ENCODE measurements at regions not wholly inside any gene's neighbourhood (a gene's known extent, or its start where the extent isn't known, plus 50 kb on each side); places are given as distances from the start of the nearest gene placed in this dataset.

DNA sequence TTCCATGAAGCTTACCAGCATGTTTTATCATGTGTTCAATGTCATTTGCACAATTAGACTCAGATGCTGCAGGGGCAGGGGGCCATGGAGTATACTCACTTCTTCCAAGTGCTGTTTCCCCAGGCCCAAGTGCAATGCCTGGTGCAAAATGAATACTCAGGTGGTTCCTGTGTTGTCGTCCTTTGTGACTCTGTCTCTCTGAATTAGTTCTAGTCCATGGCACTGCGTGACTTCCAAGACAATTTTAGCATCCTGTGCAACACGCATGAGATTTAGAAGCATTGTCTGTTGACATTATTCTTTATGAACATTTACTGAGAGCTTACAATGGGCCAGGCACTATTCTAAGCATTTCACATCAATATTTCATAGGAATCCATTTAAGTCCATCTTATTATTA is 769.7 kb upstream of the RBFOX1 start:
- H3K27me3 Mint-ChIP-seq: peaks cover 4% of the 10 kb centered on the region
- H3K27ac Mint-ChIP-seq: no peak overlapping the region
- no peaks in the 10 kb centered on the region for H3K9me3 Mint-ChIP-seq
- no peaks in the 10 kb centered on the region for H3K36me3 Mint-ChIP-seq
- H3K4me3 Mint-ChIP-seq: no peak overlapping the region
- no peak for DNase-seq
- no peaks in the 10 kb centered on the region for H3K4me1 Mint-ChIP-seq

- Mint-ChIP-seq H3K4me1 (no peaks in the 10 kb centered on the region), H3K27ac (no peak overlapping the region), H3K4me3 (no peak overlapping the region), H3K36me3 (no peaks in the 10 kb centered on the region), H3K27me3 (peaks cover 4% of the 10 kb centered on the region), H3K9me3 (no peaks in the 10 kb centered on the region)
- no peak for DNase-seq
Observed at GRCh38 chr16:6560306-6561100, 772.1 kb upstream of the RBFOX1 start.

- H3K27me3 Mint-ChIP-seq: peaks cover 4% of the 10 kb centered on the region
- no peaks in the 10 kb centered on the region for H3K36me3 Mint-ChIP-seq
- peaks cover 2% of the 10 kb centered on the region for H3K9me3 Mint-ChIP-seq
- no peak for DNase-seq
- H3K4me1 Mint-ChIP-seq: no peaks in the 10 kb centered on the region
- no peak overlapping the region for H3K27ac Mint-ChIP-seq
- H3K4me3 Mint-ChIP-seq: no peak overlapping the region
Observed at GRCh38 chr16:6558661-6559060, 774.0 kb upstream of the RBFOX1 start.

- no peaks in the 10 kb centered on the region for H3K36me3 Mint-ChIP-seq
- no peaks in the 10 kb centered on the region for H3K4me1 Mint-ChIP-seq
- no peak for DNase-seq
- H3K27me3 Mint-ChIP-seq: peaks cover 4% of the 10 kb centered on the region
- H3K4me3 Mint-ChIP-seq: no peak overlapping the region
- peaks cover 2% of the 10 kb centered on the region for H3K9me3 Mint-ChIP-seq
- no peak overlapping the region for H3K27ac Mint-ChIP-seq
Observed at GRCh38 chr16:6558126-6558525, 774.5 kb upstream of the RBFOX1 start.

GRCh38 chr16:6557353-6558023 is 775.2 kb upstream of the RBFOX1 start:
- Mint-ChIP-seq H3K4me1 (no peaks in the 10 kb centered on the region), H3K27ac (no peak overlapping the region), H3K9me3 (peaks cover 2% of the 10 kb centered on the region), H3K4me3 (no peak overlapping the region), H3K36me3 (no peaks in the 10 kb centered on the region), H3K27me3 (peaks cover 4% of the 10 kb centered on the region)
- no peak for DNase-seq

DNA sequence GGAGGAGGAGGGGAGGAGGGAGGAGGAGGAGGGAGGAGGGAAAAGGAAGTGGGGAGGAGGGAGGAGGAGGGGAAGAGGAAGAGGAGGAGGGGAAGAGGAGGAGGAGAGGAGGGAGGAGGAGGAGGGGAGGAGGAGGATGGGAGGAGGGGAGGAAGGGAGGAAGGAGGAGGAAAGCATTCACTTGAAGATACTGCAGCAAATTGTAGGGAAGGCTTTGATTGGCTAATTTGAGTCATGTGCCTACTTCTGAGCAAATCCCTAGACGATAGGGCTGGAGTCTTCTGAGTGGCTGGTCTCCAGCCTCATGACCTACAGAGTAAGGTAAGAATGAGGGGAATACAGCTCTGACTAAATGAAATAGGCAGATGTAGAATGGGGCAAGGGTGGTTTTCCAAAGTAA is 783.2 kb upstream of the RBFOX1 start:
- no peak overlapping the region for H3K4me3 Mint-ChIP-seq
- no peaks in the 10 kb centered on the region for H3K36me3 Mint-ChIP-seq
- H3K4me1 Mint-ChIP-seq: no peaks in the 10 kb centered on the region
- no peak for DNase-seq
- H3K9me3 Mint-ChIP-seq: peaks cover 4% of the 10 kb centered on the region
- H3K27me3 Mint-ChIP-seq: no peaks in the 10 kb centered on the region
- no peak overlapping the region for H3K27ac Mint-ChIP-seq

DNA sequence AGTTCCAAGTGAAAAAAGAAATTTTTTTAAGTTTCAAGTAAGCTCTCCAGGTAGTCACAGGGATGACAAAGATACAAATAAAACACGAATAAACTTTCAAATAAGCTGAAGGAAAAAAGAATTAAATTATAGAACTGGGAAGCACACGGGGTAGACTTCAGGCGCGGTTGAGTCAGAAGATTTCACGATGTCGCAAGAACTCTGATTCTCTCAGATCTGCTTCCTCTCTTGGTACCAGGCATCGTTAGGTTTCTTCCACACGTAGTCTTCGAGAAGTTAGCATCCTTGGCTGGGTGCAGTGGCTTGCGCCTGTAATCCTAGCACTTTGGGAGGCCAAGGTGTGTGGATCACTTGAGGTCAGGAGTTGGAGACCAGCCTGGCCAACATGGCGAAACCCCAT is 784.1 kb upstream of the RBFOX1 start:
- Mint-ChIP-seq H3K9me3 (peaks cover 3% of the 10 kb centered on the region), H3K4me1 (no peaks in the 10 kb centered on the region), H3K36me3 (no peaks in the 10 kb centered on the region), H3K27me3 (no peaks in the 10 kb centered on the region), H3K4me3 (no peak overlapping the region), H3K27ac (no peak overlapping the region)
- DNase-seq: no peak

- Mint-ChIP-seq H3K27me3 (no peaks in the 10 kb centered on the region), H3K4me3 (no peak overlapping the region), H3K9me3 (peaks cover 3% of the 10 kb centered on the region), H3K36me3 (no peaks in the 10 kb centered on the region), H3K27ac (no peak overlapping the region), H3K4me1 (no peaks in the 10 kb centered on the region)
- no peak for DNase-seq
Observed at GRCh38 chr16:6547131-6547530, 785.5 kb upstream of the RBFOX1 start.

- Mint-ChIP-seq H3K27me3 (no peaks in the 10 kb centered on the region), H3K9me3 (peaks cover 3% of the 10 kb centered on the region), H3K4me3 (no peak overlapping the region), H3K36me3 (no peaks in the 10 kb centered on the region), H3K27ac (no peak overlapping the region), H3K4me1 (no peaks in the 10 kb centered on the region)
- no peak for DNase-seq
Observed at GRCh38 chr16:6545329-6545728, 787.3 kb upstream of the RBFOX1 start.

- no peaks in the 10 kb centered on the region for H3K27me3 Mint-ChIP-seq
- H3K4me3 Mint-ChIP-seq: no peak overlapping the region
- no peaks in the 10 kb centered on the region for H3K36me3 Mint-ChIP-seq
Observed at GRCh38 chr16:6541267-6541666, 791.4 kb upstream of the RBFOX1 start.

DNA sequence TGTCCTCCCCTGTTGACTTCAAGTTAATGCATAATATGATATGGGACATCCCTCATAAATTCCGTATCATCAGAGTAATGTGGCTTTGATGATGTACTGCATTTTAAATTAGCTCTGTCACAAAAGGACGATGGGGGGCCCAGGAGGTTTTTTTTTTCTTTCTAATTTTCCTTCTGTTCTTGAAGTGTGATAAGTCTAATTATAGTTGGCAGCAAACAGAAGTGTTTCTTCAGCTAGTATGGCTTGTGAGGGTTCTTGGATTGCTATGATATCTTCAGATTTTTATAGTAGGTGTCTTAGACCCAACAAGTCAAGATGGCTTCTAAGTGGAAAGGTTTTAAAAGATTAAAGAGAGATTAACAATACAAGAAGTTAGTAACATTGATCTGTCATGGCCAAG is 796.2 kb upstream of the RBFOX1 start:
- H3K9me3 Mint-ChIP-seq: no peaks in the 10 kb centered on the region
- H3K36me3 Mint-ChIP-seq: no peaks in the 10 kb centered on the region
- no peak overlapping the region for H3K4me3 Mint-ChIP-seq
- no peaks in the 10 kb centered on the region for H3K27me3 Mint-ChIP-seq
- H3K4me1 Mint-ChIP-seq: no peaks in the 10 kb centered on the region
- no peak overlapping the region for H3K27ac Mint-ChIP-seq
- DNase-seq: no peak

More at GRCh38 chr16:6541267-6541666, 791.4 kb upstream of the RBFOX1 start:
- no peaks in the 10 kb centered on the region for H3K4me1 Mint-ChIP-seq
- peaks cover 3% of the 10 kb centered on the region for H3K9me3 Mint-ChIP-seq
- no peak overlapping the region for H3K27ac Mint-ChIP-seq
- DNase-seq: no peak

DNA sequence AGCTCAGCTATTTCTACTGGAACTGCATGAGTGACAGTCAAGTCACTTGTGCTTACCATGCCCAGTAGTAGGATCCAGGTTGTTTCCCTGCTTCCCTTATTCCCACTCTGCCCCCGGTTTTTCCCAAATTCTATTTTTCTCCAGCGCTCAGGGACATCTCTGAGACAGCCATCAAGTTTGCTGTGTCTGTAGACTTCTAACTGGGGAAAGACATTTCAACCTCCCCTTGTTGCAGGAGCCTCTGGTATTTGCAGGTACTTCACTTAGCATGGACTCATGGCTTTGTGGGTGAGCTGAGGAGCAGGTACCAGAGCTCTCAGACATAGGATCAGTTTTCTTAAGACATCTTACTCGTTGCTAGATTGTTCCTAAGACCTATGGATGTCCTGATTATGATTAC is 801.6 kb upstream of the RBFOX1 start:
- H3K36me3 Mint-ChIP-seq: no peaks in the 10 kb centered on the region

DNA sequence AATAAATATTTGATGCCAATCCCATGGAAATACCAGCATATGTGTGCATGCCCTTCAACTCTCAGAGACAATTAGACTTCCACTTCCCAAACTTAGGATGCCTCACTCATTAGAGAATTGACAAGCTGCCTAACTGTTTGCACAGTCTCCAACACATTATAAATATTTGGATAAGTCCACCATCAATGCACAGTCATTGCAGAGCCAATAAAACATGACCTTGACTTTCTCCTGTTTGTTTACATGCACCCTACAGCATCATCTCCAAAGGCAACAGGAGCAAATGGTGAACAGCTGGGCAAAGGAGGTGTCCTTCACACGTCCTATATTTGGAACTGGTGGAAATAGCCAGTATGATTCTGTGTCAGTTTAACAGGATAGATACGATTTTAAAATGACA is 804.4 kb upstream of the RBFOX1 start:
- Mint-ChIP-seq H3K36me3 (no peaks in the 10 kb centered on the region), H3K9me3 (peaks cover 4% of the 10 kb centered on the region), H3K27me3 (no peaks in the 10 kb centered on the region), H3K4me3 (no peak overlapping the region), H3K27ac (no peak overlapping the region), H3K4me1 (no peaks in the 10 kb centered on the region)
- no peak for DNase-seq

More for the DNA sequence above, 801.6 kb upstream of the RBFOX1 start:
- H3K27ac Mint-ChIP-seq: no peak overlapping the region
- H3K27me3 Mint-ChIP-seq: no peaks in the 10 kb centered on the region
- no peak overlapping the region for H3K4me3 Mint-ChIP-seq
- H3K9me3 Mint-ChIP-seq: peaks cover 4% of the 10 kb centered on the region
- no peak for DNase-seq
- no peaks in the 10 kb centered on the region for H3K4me1 Mint-ChIP-seq

DNA sequence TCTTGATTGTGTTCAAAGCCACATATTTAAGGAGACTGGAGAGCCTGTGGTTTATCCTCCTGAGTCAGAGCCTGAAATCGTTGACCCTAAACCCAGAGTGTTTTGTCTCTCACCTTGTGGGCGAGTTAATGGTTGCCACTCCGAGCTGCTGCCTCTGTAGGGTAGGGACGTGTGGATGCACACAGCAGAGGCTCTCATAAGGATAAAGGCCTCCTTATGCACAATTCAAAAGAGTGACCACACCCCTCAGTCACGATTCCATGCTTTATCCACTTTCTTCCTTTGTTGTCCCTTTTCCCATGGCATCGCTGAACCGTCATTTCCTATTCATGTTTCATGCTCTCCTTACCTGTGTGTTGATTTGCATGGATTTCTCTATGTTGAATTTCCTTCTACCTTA is 805.0 kb upstream of the RBFOX1 start:
- Mint-ChIP-seq H3K4me3 (no peak overlapping the region), H3K27ac (no peak overlapping the region), H3K9me3 (peaks cover 4% of the 10 kb centered on the region), H3K36me3 (no peaks in the 10 kb centered on the region), H3K4me1 (no peaks in the 10 kb centered on the region), H3K27me3 (no peaks in the 10 kb centered on the region)
- no peak for DNase-seq

- Mint-ChIP-seq H3K36me3 (no peaks in the 10 kb centered on the region), H3K4me3 (no peak overlapping the region), H3K27ac (no peak overlapping the region), H3K9me3 (peaks cover 4% of the 10 kb centered on the region), H3K27me3 (no peaks in the 10 kb centered on the region), H3K4me1 (no peaks in the 10 kb centered on the region)
- DNase-seq: no peak
Observed at GRCh38 chr16:6524501-6524900, 808.1 kb upstream of the RBFOX1 start.
